ENCODE measurements at regions not wholly inside any gene's neighbourhood (a gene's known extent, or its start where the extent isn't known, plus 50 kb on each side); places are given as distances from the start of the nearest gene placed in this dataset.

DNA sequence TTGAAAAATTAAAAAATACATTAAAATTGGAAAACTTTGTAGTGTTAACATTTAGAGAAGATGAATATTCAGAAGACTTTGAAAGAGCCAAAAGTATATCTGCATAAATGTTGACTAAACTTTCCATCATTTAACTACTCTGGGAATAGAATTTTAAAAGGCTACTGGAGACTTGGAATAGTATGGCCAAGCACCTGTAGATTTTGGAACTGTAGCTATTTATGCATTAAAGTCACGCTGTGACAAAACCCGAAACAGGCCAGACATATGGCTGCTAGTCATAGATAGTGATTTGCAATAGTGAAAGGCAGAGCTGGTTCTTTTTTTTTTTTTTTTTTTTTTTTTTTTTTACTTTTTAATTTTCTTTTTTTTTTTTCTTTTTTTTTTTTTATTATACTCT, 396.0 kb downstream of the SOCS6 start:
- no peak for TF ChIP-seq CTCF (IDR thresholded peaks at IDR 0.05)
- no peak for TF ChIP-seq EZH2phosphoT487 (IDR thresholded peaks at IDR 0.05)
- no peak for TF ChIP-seq EZH2 (IDR thresholded peaks at IDR 0.05)
